Right lobe of liver (tissue), 6 donors: ENCODE measurements at regions not wholly inside any gene's neighbourhood (a gene's known extent, or its start where the extent isn't known, plus 50 kb on each side); places are given as distances from the start of the nearest gene placed in this dataset.
"Not testable (repeated sequence)": the region's sequence is repeated elsewhere in the genome, so short reads cannot be mapped to it uniquely, and the experiment has no call there.

Experiments used
- ATAC-seq, 4 donors: fragments of 200-7000 bp; cut with Tn5 transposase; one replicate each; pipeline ENCODE4 v1.9.1; 2020; ENCODE audit warnings: mild to moderate bottlenecking in 4 of 4, moderate library complexity in 4 of 4
- DNase-seq, 3 donors: peaks; one replicate each; pipeline ENCODE4 v3.0.0-alpha.2; 2020
- H3K27ac ChIP-seq, 3 donors: fragments of 200-600 bp; one replicate each; pipeline ENCODE4 v1.8.0; 2022
- H3K27me3 ChIP-seq, 2 donors: fragments of 200-600 bp; one replicate each; pipeline ENCODE4 v1.8.0; 2022
- H3K36me3 ChIP-seq, 4 donors: fragments of 200-600 bp; sonication (generic) in 1 of 4; one replicate each; pipeline versions ENCODE4 v1.5.1 to v1.8.0; 2017 to 2022; ENCODE audit warnings: control low read depth in 1 of 4
- H3K4me1 ChIP-seq, 4 donors: fragments of 200-600 bp; sonication (generic) in 1 of 4; one replicate each; pipeline versions ENCODE4 v1.5.1 to v1.8.0; 2017 to 2022; ENCODE audit warnings: control low read depth in 1 of 4
- H3K4me3 ChIP-seq, 3 donors: fragments of 200-600 bp; one replicate each; pipeline ENCODE4 v1.8.0; 2022
- H3K9me3 ChIP-seq, 4 donors: fragments of 200-600 bp; sonication (generic) in 1 of 4; one replicate each; pipeline versions ENCODE4 v1.5.1 to v1.8.0; 2017 to 2022; ENCODE audit warnings: control low read depth in 1 of 4
- WGBS: methylation state at CpG from one replicate; pipeline ENCODE4 v1.1.6; 2018; ENCODE audit warnings: low coverage, low lambda C conversion rate; ENCODE audit not compliant: insufficient coverage; ENCODE audit errors: missing lambda C conversion rate; 5-methylcytosine and 5-hydroxymethylcytosine counted together
- intact Hi-C, 2 donors: fragments of 100-400 bp; cut with DNase I; formaldehyde crosslinking; loops; one replicate each; pipeline versions ENCODE4 v1.11.2 to v1.14.1; 2022
- small RNA-seq, 2 experiments: library from RNA; depleted of rRNA; stranded (forward); fragments of <200 nt; gene quantifications; one replicate each; pipeline ENCODE3, GENCODE V24; 2016
- donor health status: DM: no; HTN: yes; CAD: no.
- donor health status: DM: no; HTN: no; CAD: no.
- donor health status: DM: no; HTN: no; CAD: no.
- donor health status: DM: no; HTN: yes; CAD: no.
- donor health status: DM: no; HTN: yes; CAD: no.

DNA sequence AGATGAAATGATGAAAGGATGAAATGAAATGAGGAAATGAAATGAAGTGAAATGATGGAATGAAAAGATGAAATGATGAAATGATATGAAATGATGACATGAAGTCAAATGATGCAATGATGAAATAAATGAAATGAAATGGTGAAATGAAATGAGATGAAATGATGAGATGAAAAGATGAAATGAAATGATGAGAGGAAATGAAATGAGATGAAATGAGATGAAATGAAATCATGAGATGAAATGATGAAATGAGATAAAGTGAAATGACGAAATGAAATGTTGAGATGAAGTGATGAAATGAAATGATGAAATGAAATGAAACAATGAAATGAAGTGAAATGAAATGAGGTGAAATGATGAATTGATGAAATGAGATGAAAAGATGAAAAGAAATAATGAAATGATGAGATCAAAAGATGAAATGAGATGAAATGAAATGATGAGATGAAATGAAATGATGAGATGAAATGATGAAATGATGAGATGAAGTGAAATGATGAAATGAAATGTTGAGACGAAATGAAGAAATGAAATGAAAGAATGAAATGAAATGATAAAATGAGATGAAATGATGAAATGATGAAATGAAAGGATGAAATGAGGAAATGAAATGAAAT lies 129.5 kb upstream of the TP53TG3C start:
- H3K36me3 ChIP-seq, H3K4me1 ChIP-seq, ATAC-seq, H3K9me3 ChIP-seq, DNase-seq, intact Hi-C loops, H3K27ac ChIP-seq, H3K4me3 ChIP-seq, H3K27me3 ChIP-seq: not testable (repeated sequence)
- WGBS: 14% methylated on average over 2 of the region's 2 CpGs

Small RNA genes lying in the stretch of these regions (small RNA-seq; reads per million reads assigned to genes)
- 0 reads per million in 2 experiments for gene AC145350.3
